Trophoblast cell (in vitro differentiated cells and primary cell): ENCODE measurements at regions not wholly inside any gene's neighbourhood (a gene's known extent, or its start where the extent isn't known, plus 50 kb on each side); places are given as distances from the start of the nearest gene placed in this dataset.

Source experiments
- DNase-seq, 2 donors: peaks; one replicate each; pipeline ENCODE4 v3.0.0-alpha.2; 2016
- H2AFZ ChIP-seq: 2 replicates; pipeline ENCODE4 v1.6.1; 2013; ENCODE audit warnings: low read length, moderate library complexity, mild to moderate bottlenecking; ENCODE audit not compliant: insufficient read depth, poor library complexity
- H2AK5ac ChIP-seq: 2 replicates; pipeline ENCODE4 v1.6.1; 2013; ENCODE audit warnings: mild to moderate bottlenecking, low read length
- H2BK120ac ChIP-seq: 2 replicates; pipeline ENCODE4 v1.6.1; 2013; ENCODE audit warnings: low read length, mild to moderate bottlenecking, moderate library complexity; ENCODE audit not compliant: insufficient read depth, poor library complexity
- H2BK12ac ChIP-seq: 2 replicates; pipeline ENCODE4 v1.6.1; 2013; ENCODE audit warnings: mild to moderate bottlenecking, low read length, moderate library complexity
- H2BK5ac ChIP-seq: 2 replicates; pipeline ENCODE4 v1.6.1; 2013; ENCODE audit warnings: low read length, low read depth, moderate library complexity, mild to moderate bottlenecking; ENCODE audit not compliant: poor library complexity
- H3K14ac ChIP-seq: 2 replicates; pipeline ENCODE4 v1.6.1; 2013; ENCODE audit warnings: mild to moderate bottlenecking, low read length
- H3K18ac ChIP-seq: 2 replicates; pipeline ENCODE4 v1.6.1; 2013; ENCODE audit warnings: mild to moderate bottlenecking, low read length
- H3K23ac ChIP-seq: 2 replicates; pipeline ENCODE4 v1.6.1; 2013; ENCODE audit warnings: low read length
- H3K27ac ChIP-seq: 2 replicates; pipeline ENCODE4 v1.5.1; 2013; ENCODE audit warnings: low read depth, mild to moderate bottlenecking, inconsistent platforms, low read length, moderate library complexity
- H3K27me3 ChIP-seq: 2 replicates; pipeline ENCODE4 v1.6.1; 2013; ENCODE audit warnings: inconsistent platforms, mild to moderate bottlenecking, low read length, moderate library complexity; ENCODE audit not compliant: insufficient read depth
- H3K36me3 ChIP-seq, 2 experiments: 1 replicate in 1 of 2; 2 replicates in 1 of 2; pipeline ENCODE4 v1.6.1; 2013; ENCODE audit warnings: low read length in 2 of 2, mild to moderate bottlenecking in 2 of 2, moderate library complexity in 1 of 2; ENCODE audit not compliant: insufficient read depth in 2 of 2, control insufficient read depth in 1 of 2
- H3K4ac ChIP-seq: 2 replicates; pipeline ENCODE4 v1.6.1; 2013; ENCODE audit warnings: low read depth, mild to moderate bottlenecking, low read length, moderate library complexity
- H3K4me1 ChIP-seq, 2 experiments: 1 replicate in 1 of 2; 2 replicates in 1 of 2; pipeline ENCODE4 v1.6.1; 2013; ENCODE audit warnings: low read length in 2 of 2, mild to moderate bottlenecking in 2 of 2, moderate library complexity in 1 of 2; ENCODE audit not compliant: insufficient read depth in 2 of 2, control insufficient read depth in 1 of 2
- H3K4me2 ChIP-seq: 2 replicates; pipeline ENCODE4 v1.6.1; 2013; ENCODE audit warnings: inconsistent platforms, mild to moderate bottlenecking, low read length, moderate library complexity
- H3K4me3 ChIP-seq: 2 replicates; pipeline ENCODE4 v1.5.1; 2013; ENCODE audit warnings: mild to moderate bottlenecking, low read depth, low read length, inconsistent platforms
- H3K79me1 ChIP-seq: one replicate; pipeline ENCODE4 v1.6.1; 2013; ENCODE audit warnings: low read length
- H3K79me2 ChIP-seq: 2 replicates; pipeline ENCODE4 v1.6.1; 2013; ENCODE audit warnings: low read length, mild to moderate bottlenecking; ENCODE audit not compliant: control insufficient read depth, insufficient read depth, poor library complexity
- H3K9ac ChIP-seq: 2 replicates; pipeline ENCODE4 v1.6.1; 2013; ENCODE audit warnings: mild to moderate bottlenecking, low read length
- H3K9me3 ChIP-seq: 2 replicates; pipeline ENCODE4 v1.6.1; 2013; ENCODE audit warnings: low read depth, mild to moderate bottlenecking, control low read depth, inconsistent platforms, low read length; ENCODE audit not compliant: insufficient read depth
- H4K12ac ChIP-seq: 2 replicates; pipeline ENCODE4 v1.6.1; 2013; ENCODE audit warnings: low read depth, mild to moderate bottlenecking, low read length, moderate library complexity
- H4K8ac ChIP-seq: 2 replicates; pipeline ENCODE4 v1.6.1; 2013; ENCODE audit warnings: low read depth, mild to moderate bottlenecking, low read length, moderate library complexity
- H4K91ac ChIP-seq: one replicate; pipeline ENCODE4 v1.6.1; 2013; ENCODE audit warnings: low read depth, mild to moderate bottlenecking, low read length, moderate library complexity
- WGBS: extraction: QIAGEN DNeasy Blood & Tissue Kit; methylation state at CpG from one replicate; pipeline ENCODE4 v1.1.7; 2013; ENCODE audit warnings: missing lambda C conversion rate; ENCODE audit not compliant: insufficient read length, insufficient coverage; ENCODE audit errors: extremely low coverage; 5-methylcytosine and 5-hydroxymethylcytosine counted together

DNA sequence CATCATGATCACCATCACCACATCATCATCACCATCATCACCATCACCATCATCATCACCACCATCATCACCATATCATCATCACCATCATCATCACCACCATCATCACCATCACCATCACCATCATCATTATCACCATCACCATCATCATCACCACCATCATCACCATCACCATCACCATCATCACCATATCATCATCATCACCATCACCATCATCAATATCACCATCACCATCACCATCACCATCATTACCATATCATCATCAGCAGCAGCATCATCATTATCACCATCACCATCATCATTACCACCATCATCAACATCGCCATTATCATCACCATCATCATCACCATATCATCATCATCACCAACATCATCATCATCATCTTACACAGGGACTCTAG lies 351.1 kb downstream of the MIAT start:
- Histone ChIP-seq H3K4me2 (no peak overlapping the region), H3K4me1 (no peaks in the 10 kb centered on the region), H4K12ac (no peak overlapping the region), H3K27me3 (no peaks in the 10 kb centered on the region), H2BK5ac (no peak overlapping the region), H3K18ac (no peak overlapping the region), H3K9ac (no peak overlapping the region), H2BK120ac (no peak overlapping the region), H3K23ac (no peak overlapping the region), H3K27ac (no peak overlapping the region), H3K79me2 (no peaks in the 10 kb centered on the region), H3K4ac (no peak overlapping the region), H2BK12ac (no peak overlapping the region), H3K4me3 (no peak overlapping the region), H2AFZ (no peak overlapping the region), H3K9me3 (peaks cover 2% of the 10 kb centered on the region), H3K36me3 (no peaks in the 10 kb centered on the region), H4K8ac (no peak overlapping the region), H4K91ac (no peak overlapping the region), H3K14ac (no peak overlapping the region), H3K79me1 (no peaks in the 10 kb centered on the region), H2AK5ac (no peak overlapping the region)
- DNase-seq, result no peak
- no CpG with 5 or more reads among the region's 1 CpG for WGBS

- H2BK5ac ChIP-seq, result no peak overlapping the region
These were observed 353.7 kb downstream of the MIAT start for GRCh38 chr22:27011133-27011532.

GRCh38 chr22:27011717-27012116 lies 354.3 kb downstream of the MIAT start:
- Histone ChIP-seq H3K79me2 (no peaks in the 10 kb centered on the region), H3K27me3 (no peaks in the 10 kb centered on the region), H3K4me2 (no peak overlapping the region), H3K18ac (no peak overlapping the region), H3K4ac (no peak overlapping the region), H4K8ac (no peak overlapping the region), H3K23ac (no peak overlapping the region), H2AK5ac (no peak overlapping the region), H2BK12ac (no peak overlapping the region), H4K12ac (no peak overlapping the region), H2AFZ (no peak overlapping the region), H3K9ac (no peak overlapping the region), H2BK5ac (no peak overlapping the region), H4K91ac (no peak overlapping the region), H3K79me1 (no peaks in the 10 kb centered on the region), H3K4me3 (no peak overlapping the region), H3K4me1 (no peaks in the 10 kb centered on the region), H3K9me3 (peaks cover 4% of the 10 kb centered on the region), H3K27ac (no peak overlapping the region), H3K14ac (no peak overlapping the region), H2BK120ac (no peak overlapping the region), H3K36me3 (no peaks in the 10 kb centered on the region)
- WGBS, result no CpG with 5 or more reads among the region's 3 CpGs
- no peak for DNase-seq

More at GRCh38 chr22:27011133-27011532, 353.7 kb downstream of the MIAT start:
- Histone ChIP-seq H3K27me3 (no peaks in the 10 kb centered on the region), H3K4me1 (no peaks in the 10 kb centered on the region), H4K91ac (no peak overlapping the region), H3K4me2 (no peak overlapping the region), H2BK120ac (no peak overlapping the region), H3K36me3 (no peaks in the 10 kb centered on the region), H3K18ac (no peak overlapping the region), H3K79me1 (no peaks in the 10 kb centered on the region), H3K14ac (no peak overlapping the region), H3K23ac (no peak overlapping the region), H3K27ac (no peak overlapping the region), H2BK12ac (no peak overlapping the region), H3K4me3 (no peak overlapping the region), H4K8ac (no peak overlapping the region), H3K4ac (no peak overlapping the region), H3K9me3 (peaks cover 4% of the 10 kb centered on the region), H2AK5ac (no peak overlapping the region), H3K79me2 (no peaks in the 10 kb centered on the region), H4K12ac (no peak overlapping the region), H3K9ac (no peak overlapping the region), H2AFZ (no peak overlapping the region)
- WGBS, result no CpG with 5 or more reads among the region's 3 CpGs
- DNase-seq, result no peak

DNA sequence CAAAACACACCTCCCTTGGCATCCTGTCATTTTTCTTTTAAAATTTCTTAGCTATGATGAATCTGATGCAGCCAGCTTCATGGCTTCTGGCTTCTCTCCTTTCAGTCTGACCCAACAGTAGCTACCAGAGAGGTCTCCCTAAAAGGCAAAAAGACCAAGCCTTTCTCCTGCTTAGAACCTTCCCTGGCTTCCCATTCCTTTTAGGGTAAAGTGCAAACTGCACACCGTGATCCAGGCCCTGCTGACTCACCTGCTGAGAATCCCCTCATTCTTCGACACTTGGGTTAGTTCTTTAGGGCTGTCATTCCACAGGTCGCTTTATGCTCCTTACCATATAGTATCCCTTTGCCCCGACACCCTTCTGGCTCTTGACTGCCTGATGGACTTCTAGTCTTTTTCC lies 362.4 kb downstream of the MIAT start:
- Histone ChIP-seq H3K4me1 (peaks cover 0 to 5% of the 10 kb centered on the region in 2 experiments), H3K36me3 (no peaks in the 10 kb centered on the region), H2BK12ac (no peak overlapping the region), H3K79me2 (no peaks in the 10 kb centered on the region), H3K79me1 (peaks cover 3% of the 10 kb centered on the region), H2BK120ac (no peak overlapping the region), H3K18ac (no peak overlapping the region), H3K27ac (peak overlapping the region; percentile 50), H3K9me3 (no peaks in the 10 kb centered on the region), H3K14ac (no peak overlapping the region), H2AFZ (no peak overlapping the region), H3K4ac (no peak overlapping the region), H4K12ac (no peak overlapping the region), H3K23ac (no peak overlapping the region), H2BK5ac (no peak overlapping the region), H4K91ac (peak overlapping the region; percentile 38), H3K9ac (no peak overlapping the region), H3K4me3 (no peak overlapping the region), H4K8ac (no peak overlapping the region), H3K4me2 (no peak overlapping the region), H2AK5ac (no peak overlapping the region), H3K27me3 (no peaks in the 10 kb centered on the region)
- DNase-seq, result no peak
- no CpG with 5 or more reads among the region's 4 CpGs for WGBS
